Uterus (tissue), 2 donors: ENCODE measurements at regions not wholly inside any gene's neighbourhood (a gene's known extent, or its start where the extent isn't known, plus 50 kb on each side); places are given as distances from the start of the nearest gene placed in this dataset.

ENCODE experiments used
- CTCF ChIP-seq, 4 experiments: fragments of 200-600 bp in 2 of 4; fragments of 450-650 bp in 2 of 4; sonication (generic) in 2 of 4; IDR thresholded peaks; one replicate each; pipeline ENCODE4 v1.5.1; 2016 to 2019; ENCODE audit warnings: antibody characterized with exemption in 4 of 4, mild to moderate bottlenecking in 2 of 4, moderate library complexity in 1 of 4
- POLR2A ChIP-seq, 2 donors: fragments of 450-650 bp; IDR thresholded peaks; one replicate each; pipeline ENCODE4 v1.6.1; 2016; ENCODE audit warnings: antibody characterized with exemption in 2 of 2, mild to moderate bottlenecking in 1 of 2, moderate library complexity in 1 of 2

- no peak for TF ChIP-seq CTCF (IDR thresholded peaks at IDR 0.05)
- TF ChIP-seq POLR2A (IDR thresholded peaks at IDR 0.05): no peak
Observed at GRCh38 chr16:86398622-86399021, 111.7 kb upstream of the FOXF1 start.
